HepG2 (cell line): ENCODE measurements at regions not wholly inside any gene's neighbourhood (a gene's known extent, or its start where the extent isn't known, plus 50 kb on each side); places are given as distances from the start of the nearest gene placed in this dataset.
"Not testable (repeated sequence)": the region's sequence is repeated elsewhere in the genome, so short reads cannot be mapped to it uniquely, and the experiment has no call there.

ENCODE experiments used
- ATAC-seq: fragments of 200-7000 bp; cut with Tn5 transposase; 3 replicates; pipeline ENCODE4 v1.9.1; 2020; ENCODE audit warnings: mild to moderate bottlenecking, moderate library complexity
- BruUV-seq: library from RNA; stranded (reverse); fragments of 400-500 nt; replicated peaks from 2 replicates; lab custom pipeline; 2021; lab: Mats Ljungman, UMichigan
- CTCF ChIA-PET: fragments of 300-600 bp; formaldehyde crosslinking; extraction: SDS; loops from one replicate; lab custom pipeline; 2021; ENCODE audit warnings: low total read pairs, inconsistent platforms, low intra/inter-chr PET ratio; lab: Yijun Ruan, JAX
- POLR2A ChIA-PET: fragments of 350-600 bp; sonication (Branson Sonifier 250); formaldehyde crosslinking; loops from one replicate; lab custom pipeline; 2020; ENCODE audit warnings: antibody characterized with exemption, inconsistent platforms; lab: Yijun Ruan, JAX
- DNase-seq: peaks from one replicate; pipeline ENCODE4 v3.0.0-alpha.2; 2015; ENCODE audit warnings: low spot score
- FAIRE-seq: peaks from 3 replicates; lab custom pipeline; 2011; peaks lifted over from hg19 to GRCh38; lab: Jason Lieb, UNC
- H2AFZ ChIP-seq: one replicate; pipeline ENCODE4 v1.6.1; 2011; ENCODE audit warnings: low read length, inconsistent platforms
- H3K27ac ChIP-seq: fragments of 300-600 bp; 3 replicates; pipeline ENCODE4 v1.8.0; 2011; ENCODE audit warnings: mixed run types, mild to moderate bottlenecking, mixed read lengths, low read length, inconsistent platforms; ENCODE audit not compliant: insufficient read depth; ENCODE audit errors: extremely low read length
- H3K27me3 ChIP-seq, 2 experiments: fragments of 200-600 bp in 1 of 2; 2 replicates in 1 of 2; 3 replicates in 1 of 2; pipeline versions ENCODE4 v1.6.0 to v1.8.0; 2011; ENCODE audit warnings: low read length in 2 of 2, mild to moderate bottlenecking in 2 of 2, moderate library complexity in 2 of 2, inconsistent platforms in 1 of 2; ENCODE audit not compliant: insufficient read depth in 2 of 2, control insufficient read depth in 1 of 2
- H3K36me3 ChIP-seq, 2 experiments: fragments of 200-600 bp in 1 of 2; replicated peaks in 1 of 2; 2 replicates in 1 of 2; 3 replicates in 1 of 2; pipeline versions ENCODE4 v1.5.1 to v1.8.0; 2011; ENCODE audit warnings: low read length in 2 of 2, inconsistent platforms in 1 of 2; ENCODE audit not compliant: insufficient read depth in 2 of 2, control insufficient read depth in 1 of 2
- H3K4me1 ChIP-seq: 2 replicates; pipeline ENCODE4 v1.5.1; 2012; ENCODE audit warnings: low read length, inconsistent platforms; ENCODE audit not compliant: insufficient read depth
- H3K4me2 ChIP-seq: 2 replicates; pipeline ENCODE4 v1.6.0; 2011; ENCODE audit warnings: low read depth, low read length, inconsistent platforms
- H3K4me3 ChIP-seq, 3 experiments: fragments of 200-600 bp in 1 of 3; sonication (generic), shearing (Covaris generic) in 1 of 3; replicated peaks in 1 of 3; 2 replicates each; pipeline ENCODE4 v1.5.1; 2011 to 2016; ENCODE audit warnings: low read length in 3 of 3, inconsistent platforms in 2 of 3, low read depth in 2 of 3, mild to moderate bottlenecking in 2 of 3, control low read depth in 1 of 3, mixed read lengths in 1 of 3; ENCODE audit not compliant: insufficient read depth in 1 of 3
- H3K79me2 ChIP-seq: one replicate; pipeline ENCODE4 v1.6.1; 2011; ENCODE audit warnings: low read length, inconsistent platforms; ENCODE audit not compliant: insufficient read depth
- H3K9ac ChIP-seq: 2 replicates; pipeline ENCODE4 v1.6.0; 2011; ENCODE audit warnings: mild to moderate bottlenecking, low read depth, low read length, inconsistent platforms; ENCODE audit not compliant: insufficient read depth
- H3K9me3 ChIP-seq: 2 replicates; pipeline ENCODE4 v1.5.1; 2012; ENCODE audit warnings: mild to moderate bottlenecking, low read length
- H4K20me1 ChIP-seq: 2 replicates; pipeline ENCODE4 v1.6.0; 2011; ENCODE audit warnings: inconsistent platforms, mild to moderate bottlenecking, low read length, moderate library complexity; ENCODE audit not compliant: insufficient read depth
- HOXA5 ChIP-seq: sonication (generic); formaldehyde crosslinking; IDR thresholded peaks from 2 replicates; pipeline ENCODE4 v1.4.0; 2020; ENCODE audit warnings: missing genetic modification reagents
- SKI ChIP-seq: fragments of 450-650 bp; IDR thresholded peaks from one replicate; pipeline ENCODE4 v1.6.1; 2018; ENCODE audit warnings: mild to moderate bottlenecking; ENCODE audit not compliant: partially characterized antibody
- TCF12 ChIP-seq, 2 experiments: fragments of 450-650 bp in 1 of 2; sonication (generic) in 1 of 2; formaldehyde crosslinking in 1 of 2; IDR thresholded peaks; 2 replicates each; pipeline versions ENCODE4 v1.6.1 to v1.8.0; 2017 to 2022; ENCODE audit warnings: antibody characterized with exemption in 1 of 2, mild to moderate bottlenecking in 1 of 2, missing genetic modification reagents in 1 of 2, moderate library complexity in 1 of 2
- ZMYM4 ChIP-seq: sonication (generic); formaldehyde crosslinking; IDR thresholded peaks from 2 replicates; pipeline ENCODE4 v1.8.1; 2023; ENCODE audit warnings: mild to moderate bottlenecking, missing genetic modification reagents
- WGBS: methylation state at CpG from one replicate; pipeline ENCODE4 v1.1.6; 2017; ENCODE audit warnings: low lambda C conversion rate; 5-methylcytosine and 5-hydroxymethylcytosine counted together
- in situ Hi-C: cut with HindIII; loops from 2 replicates; pipeline ENCODE4 v1.10.0; 2017; ENCODE audit warnings: low pct_unique_long_range_greater_than_20kb; ENCODE audit not compliant: extremely low pct_ligation_motif_present
- intact Hi-C: fragments of 100-400 bp; cut with micrococcal nuclease; formaldehyde crosslinking; loops from one replicate; pipeline ENCODE4 v1.10.0; 2022; ENCODE audit not compliant: unreplicated experiment
- TF ChIP-seq, protein P1 (sequence below): fragments of 450-650 bp; IDR thresholded peaks from 2 replicates; pipeline ENCODE4 v1.6.1; 2016

DNA sequence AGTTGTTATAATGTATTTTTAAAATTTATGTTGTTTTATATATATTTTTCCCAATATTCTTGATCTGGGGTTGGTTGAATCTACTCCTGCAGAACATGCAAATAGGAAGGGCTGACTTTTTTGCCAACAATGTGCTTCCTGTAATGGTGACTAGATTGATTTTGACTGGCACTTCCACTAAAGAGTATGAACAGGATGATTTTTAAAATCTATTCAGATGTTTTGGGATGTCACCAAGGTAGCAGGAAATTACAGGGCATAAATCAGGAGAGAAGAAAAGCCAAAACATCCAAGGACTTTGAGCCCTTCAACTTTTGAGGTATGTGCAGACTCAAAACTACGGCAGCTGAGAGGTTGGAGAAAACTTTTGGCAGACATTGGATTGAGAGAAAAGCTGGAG, 1047.6 kb downstream of the SLITRK5 start:
- CTCF ChIA-PET, result no interaction called here
- no peak overlapping the region for H3K27ac ChIP-seq
- TF ChIP-seq SKI, result no peak
- TF ChIP-seq, all 625 proteins: peak for 0
- no peak for DNase-seq
- H3K9ac ChIP-seq, result no peak overlapping the region
- no peak overlapping the region for H2AFZ ChIP-seq
- H4K20me1 ChIP-seq, result no peaks in the 10 kb centered on the region
- H3K27me3 ChIP-seq, result no peaks in the 10 kb centered on the region
- no peaks in the 10 kb centered on the region; the same call in 1 of the 2 replicates for H3K9me3 ChIP-seq
- no peaks in the 10 kb centered on the region for H3K36me3 ChIP-seq
- no peak overlapping the region for H3K4me3 ChIP-seq
- H3K4me1 ChIP-seq, result no peaks in the 10 kb centered on the region
- POLR2A ChIA-PET, result no interaction called here
- ATAC-seq, result no peak
- WGBS, result 0% methylated on average over 1 of the region's 1 CpG
- no peaks in the 10 kb centered on the region for H3K79me2 ChIP-seq
- in situ Hi-C loops, result no loop called here
- BruUV-seq, result no TSS peak
- no peak for FAIRE-seq
- intact Hi-C loops, result no loop called here
- H3K4me2 ChIP-seq, result no peak overlapping the region

DNA sequence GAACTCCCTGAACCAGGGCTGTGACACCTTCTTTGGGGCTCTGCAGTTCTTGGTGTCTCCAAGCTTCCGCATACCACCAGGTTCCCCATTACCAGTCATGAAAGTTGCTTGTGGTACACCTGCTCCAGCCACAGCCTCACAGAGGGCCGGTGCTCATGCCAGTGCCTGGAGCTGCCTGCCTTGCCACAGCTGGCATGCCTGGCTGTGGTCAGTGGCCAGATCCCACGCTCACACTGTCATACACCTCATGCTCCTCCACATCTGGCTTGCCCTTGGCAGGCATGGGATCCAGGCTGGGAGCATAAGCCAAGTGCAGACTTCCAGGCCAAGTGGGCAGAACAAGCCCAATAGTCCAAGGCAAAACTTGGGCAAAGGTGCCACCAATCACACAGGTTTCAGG, 1054.9 kb downstream of the SLITRK5 start:
- FAIRE-seq, result no peak
- Histone ChIP-seq H3K9ac (no peak overlapping the region), H3K79me2 (no peaks in the 10 kb centered on the region), H3K27ac (no peak overlapping the region), H2AFZ (no peak overlapping the region), H3K27me3 (no peaks in the 10 kb centered on the region), H3K4me1 (no peaks in the 10 kb centered on the region), H3K4me3 (no peak overlapping the region), H4K20me1 (no peaks in the 10 kb centered on the region), H3K9me3 (peaks cover 18% of the 10 kb centered on the region), H3K36me3 (no peaks in the 10 kb centered on the region), H3K4me2 (no peak overlapping the region)
- WGBS, result no CpG with 5 or more reads among the region's 3 CpGs
- in situ Hi-C loops (no loop called here), intact Hi-C loops (no loop called here)
- no peak for DNase-seq
- CTCF ChIA-PET, result no interaction called here
- no TSS peak for BruUV-seq
- ATAC-seq, result no peak
- TF ChIP-seq, protein P1, sequence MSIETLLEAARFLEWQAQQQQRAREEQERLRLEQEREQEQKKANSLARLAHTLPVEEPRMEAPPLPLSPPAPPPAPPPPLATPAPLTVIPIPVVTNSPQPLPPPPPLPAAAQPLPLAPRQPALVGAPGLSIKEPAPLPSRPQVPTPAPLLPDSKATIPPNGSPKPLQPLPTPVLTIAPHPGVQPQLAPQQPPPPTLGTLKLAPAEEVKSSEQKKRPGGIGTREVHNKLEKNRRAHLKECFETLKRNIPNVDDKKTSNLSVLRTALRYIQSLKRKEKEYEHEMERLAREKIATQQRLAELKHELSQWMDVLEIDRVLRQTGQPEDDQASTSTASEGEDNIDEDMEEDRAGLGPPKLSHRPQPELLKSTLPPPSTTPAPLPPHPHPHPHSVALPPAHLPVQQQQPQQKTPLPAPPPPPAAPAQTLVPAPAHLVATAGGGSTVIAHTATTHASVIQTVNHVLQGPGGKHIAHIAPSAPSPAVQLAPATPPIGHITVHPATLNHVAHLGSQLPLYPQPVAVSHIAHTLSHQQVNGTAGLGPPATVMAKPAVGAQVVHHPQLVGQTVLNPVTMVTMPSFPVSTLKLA, result no peak
- no peak for TF ChIP-seq ZMYM4
- TF ChIP-seq HOXA5 (CRISPR knock-in tag), result no peak
- no peak for TF ChIP-seq TCF12 (IDR thresholded peaks at IDR 0.05)
- no peak for TF ChIP-seq TCF12 (CRISPR knock-in tag; IDR thresholded peaks at IDR 0.05)
- POLR2A ChIA-PET, result no interaction called here

DNA sequence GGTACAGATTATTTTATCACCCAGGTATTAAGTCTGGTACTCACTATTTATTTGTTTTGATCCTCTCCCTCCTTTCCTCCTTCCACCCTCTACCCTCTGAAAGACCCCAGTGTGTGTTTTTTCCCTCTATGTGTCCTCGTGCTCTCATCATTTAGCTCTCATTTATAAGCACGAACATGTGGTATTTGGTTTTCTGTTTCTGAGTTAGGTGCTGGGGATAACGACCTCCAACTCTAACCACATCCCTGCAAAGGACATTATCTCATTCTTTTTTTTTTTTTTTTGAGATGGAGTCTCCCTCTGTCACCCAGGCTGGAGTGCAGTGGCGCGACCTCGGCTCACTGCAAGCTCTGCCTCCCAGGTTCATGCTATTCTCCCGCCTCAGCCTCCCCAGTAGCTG, 1056.1 kb downstream of the SLITRK5 start:
- 3% methylated on average over 7 of the region's 7 CpGs for WGBS
- DNase-seq, FAIRE-seq, POLR2A ChIA-PET, CTCF ChIA-PET, in situ Hi-C loops, H3K27me3 ChIP-seq, H3K79me2 ChIP-seq, H3K27ac ChIP-seq, BruUV-seq, ATAC-seq, H4K20me1 ChIP-seq, H3K4me3 ChIP-seq, H3K4me1 ChIP-seq, H2AFZ ChIP-seq, H3K9ac ChIP-seq, H3K4me2 ChIP-seq, H3K36me3 ChIP-seq, intact Hi-C loops: not testable (repeated sequence)
- H3K9me3 ChIP-seq, result peaks cover 18% of the 10 kb centered on the region; the same call in 1 of the 2 replicates
